Stimulated activated naive CD4-positive, alpha-beta T cell treated with Interleukin-2 at 50 U/mL for 16 hours (primary cell): ENCODE measurements at regions not wholly inside any gene's neighbourhood (a gene's known extent, or its start where the extent isn't known, plus 50 kb on each side); places are given as distances from the start of the nearest gene placed in this dataset.
A peak's percentile ranks its signal among the peaks of the same experiment; 100 is the strongest.
"Not testable (repeated sequence)": the region's sequence is repeated elsewhere in the genome, so short reads cannot be mapped to it uniquely, and the experiment has no call there.

ENCODE experiments used
- DNase-seq: peaks from one replicate; lab custom pipeline; 2025; lab: John Stamatoyannopoulos, UW

- no peak for DNase-seq
Observed at GRCh38 chr3:75320369-75320768, 343.8 kb upstream of the FRG2C start.

GRCh38 chr3:75321060-75321459, 343.1 kb upstream of the FRG2C start:
- DNase-seq = no peak

GRCh38 chr3:75323936-75324335, 340.2 kb upstream of the FRG2C start:
- DNase-seq = not testable (repeated sequence)

GRCh38 chr3:75325716-75326115, 338.4 kb upstream of the FRG2C start:
- no peak for DNase-seq

- no peak for DNase-seq
Observed at GRCh38 chr3:75327453-75327852, 336.7 kb upstream of the FRG2C start.

GRCh38 chr3:75329476-75330097, 334.5 kb upstream of the FRG2C start:
- DNase-seq = no peak

- not testable (repeated sequence) for DNase-seq
Observed at GRCh38 chr3:75330446-75330845, 333.7 kb upstream of the FRG2C start.

GRCh38 chr3:75332090-75332489, 332.0 kb upstream of the FRG2C start:
- DNase-seq = not testable (repeated sequence)

GRCh38 chr3:75332794-75333193, 331.3 kb upstream of the FRG2C start:
- no peak for DNase-seq

- no peak for DNase-seq
Observed at GRCh38 chr3:75334299-75334698, 329.8 kb upstream of the FRG2C start.

- no peak for DNase-seq
Observed at GRCh38 chr3:75337226-75337900, 326.8 kb upstream of the FRG2C start.

- DNase-seq = no peak
Observed at GRCh38 chr3:75338342-75338741, 325.8 kb upstream of the FRG2C start.

GRCh38 chr3:75341324-75342067, 322.6 kb upstream of the FRG2C start:
- DNase-seq = no peak

- DNase-seq = no peak
Observed at GRCh38 chr3:75342425-75342824, 321.7 kb upstream of the FRG2C start.

GRCh38 chr3:75350536-75350935, 313.6 kb upstream of the FRG2C start:
- not testable (repeated sequence) for DNase-seq

- peak; percentile 11 for DNase-seq
Observed at GRCh38 chr3:75362086-75362784, 301.9 kb upstream of the FRG2C start.

- not testable (repeated sequence) for DNase-seq
Observed at GRCh38 chr3:75372964-75373363, 291.2 kb upstream of the FRG2C start.

- DNase-seq = not testable (repeated sequence)
Observed at GRCh38 chr3:75379840-75380239, 284.3 kb upstream of the FRG2C start.

GRCh38 chr3:75380276-75380771, 283.8 kb upstream of the FRG2C start:
- no peak for DNase-seq

- DNase-seq = not testable (repeated sequence)
Observed at GRCh38 chr3:75384016-75384415, 280.1 kb upstream of the FRG2C start.

- DNase-seq = not testable (repeated sequence)
Observed at GRCh38 chr3:75388486-75389124, 275.5 kb upstream of the FRG2C start.

- DNase-seq = not testable (repeated sequence)
Observed at GRCh38 chr3:75393288-75393694, 270.8 kb upstream of the FRG2C start.
